Upper lobe of left lung (tissue), 6 donors: ENCODE measurements at regions not wholly inside any gene's neighbourhood (a gene's known extent, or its start where the extent isn't known, plus 50 kb on each side); places are given as distances from the start of the nearest gene placed in this dataset.

Source experiments
- ATAC-seq, 2 donors: fragments of 200-7000 bp; cut with Tn5 transposase; one replicate each; pipeline ENCODE4 v1.9.1; 2022; ENCODE audit warnings: mild to moderate bottlenecking in 2 of 2, moderate library complexity in 2 of 2; ENCODE audit not compliant: low FRiP score in 2 of 2
- DNase-seq, 2 donors: peaks; one replicate each; pipeline ENCODE4 v3.0.0-alpha.2; 2019 to 2020
- H3K27ac ChIP-seq, 4 donors: fragments of 200-600 bp; sonication (generic); one replicate each; pipeline ENCODE4 v1.5.1; 2016 to 2019
- H3K27me3 ChIP-seq, 4 donors: fragments of 200-600 bp; sonication (generic); one replicate each; pipeline ENCODE4 v1.5.1; 2017 to 2019
- H3K36me3 ChIP-seq, 4 donors: fragments of 200-600 bp; sonication (generic); one replicate each; pipeline ENCODE4 v1.5.1; 2016 to 2019
- H3K4me1 ChIP-seq, 4 donors: fragments of 200-600 bp; sonication (generic); one replicate each; pipeline ENCODE4 v1.5.1; 2018 to 2019
- H3K4me3 ChIP-seq, 4 donors: fragments of 200-600 bp; sonication (generic); one replicate each; pipeline ENCODE4 v1.5.1; 2017 to 2019; ENCODE audit warnings: mild to moderate bottlenecking in 2 of 4, moderate library complexity in 1 of 4
- H3K9me3 ChIP-seq, 4 donors: fragments of 200-600 bp; sonication (generic); one replicate each; pipeline ENCODE4 v1.5.1; 2018 to 2019
- CTCF ChIP-seq, 6 experiments: fragments of 450-650 bp in 4 of 6; fragments of 200-600 bp in 2 of 6; sonication (generic) in 2 of 6; IDR thresholded peaks; one replicate each; pipeline ENCODE4 v1.5.1; 2016 to 2019; ENCODE audit warnings: antibody characterized with exemption in 6 of 6
- EP300 ChIP-seq, 4 donors: sonication (generic); formaldehyde crosslinking; IDR thresholded peaks; one replicate each; pipeline ENCODE4 v1.5.1; 2017; ENCODE audit warnings: antibody characterized with exemption in 4 of 4, control low read depth in 2 of 4
- POLR2A ChIP-seq, 4 donors: fragments of 450-650 bp; IDR thresholded peaks; one replicate each; pipeline ENCODE4 v1.5.1; 2016 to 2017; ENCODE audit warnings: antibody characterized with exemption in 4 of 4, mild to moderate bottlenecking in 2 of 4
- POLR2AphosphoS5 ChIP-seq, 2 donors: sonication (generic); formaldehyde crosslinking; IDR thresholded peaks; one replicate each; pipeline ENCODE4 v1.5.1; 2017; ENCODE audit warnings: antibody characterized with exemption in 2 of 2
- WGBS, 2 donors: methylation state at CpG; one replicate each; pipeline ENCODE4 v1.1.5; 2017 to 2018; 5-methylcytosine and 5-hydroxymethylcytosine counted together
- donor health status: DM: no; HTN: no; CAD: no; lungs with moderate emphysema.
- donor health status: DM: no; HTN: yes; CAD: no; lungs with severe emphysema.

- no peaks in the 10 kb centered on the region for H3K27me3 ChIP-seq
- H3K27ac ChIP-seq, result peak overlapping the region in 1 of 4 donors; percentile 74
- TF ChIP-seq POLR2A (IDR thresholded peaks at IDR 0.05), result no peak
- TF ChIP-seq CTCF (IDR thresholded peaks at IDR 0.05), result no peak
- no peak for TF ChIP-seq EP300 (IDR thresholded peaks at IDR 0.05)
- no peak for TF ChIP-seq POLR2AphosphoS5 (IDR thresholded peaks at IDR 0.05)
- 95% methylated on average over 3 of the region's 3 CpGs for WGBS, 2 donors
- no peak overlapping the region for H3K4me3 ChIP-seq
- H3K9me3 ChIP-seq, result no peaks in the 10 kb centered on the region
- ATAC-seq (no peak), DNase-seq (no peak)
- H3K36me3 ChIP-seq, result no peaks in the 10 kb centered on the region
- peaks cover 0 to 9% (median 4%) of the 10 kb centered on the region in 4 donors for H3K4me1 ChIP-seq
Measured at GRCh38 chr5:57315941-57316340, 142.1 kb downstream of the GPBP1 start.
